Activated T-helper 2 cell treated with anti-CD3 and anti-CD28 coated beads, Interferon-gamma antibody, Interleukin-2, Interleukin-4, amounts not matched to agents 10 μg/mL and 5 μg/mL and 100 μg/mL, durations not matched to agents 14 hours and 24 hours and 36 hours (primary cell): ENCODE measurements at regions not wholly inside any gene's neighbourhood (a gene's known extent, or its start where the extent isn't known, plus 50 kb on each side); places are given as distances from the start of the nearest gene placed in this dataset.

Source experiments
- DNase-seq: peaks from one replicate; pipeline ENCODE4 v3.0.0; 2021; ENCODE audit warnings: low spot score
- H3K27ac Mint-ChIP-seq: one replicate; pipeline ENCODE4 v1.8.0; 2021; ENCODE audit warnings: mixed read lengths
- H3K27me3 Mint-ChIP-seq: one replicate; pipeline ENCODE4 v1.8.0; 2021; ENCODE audit warnings: low read depth, mixed read lengths
- H3K36me3 Mint-ChIP-seq: one replicate; pipeline ENCODE4 v1.8.0; 2021; ENCODE audit warnings: low read depth, mixed read lengths
- H3K4me1 Mint-ChIP-seq: one replicate; pipeline ENCODE4 v1.8.0; 2021; ENCODE audit warnings: low read depth, mixed read lengths
- H3K4me3 Mint-ChIP-seq: one replicate; pipeline ENCODE4 v1.8.0; 2021; ENCODE audit warnings: low read depth, mild to moderate bottlenecking, moderate library complexity, mixed read lengths
- H3K9me3 Mint-ChIP-seq: one replicate; pipeline ENCODE4 v1.8.0; 2021; ENCODE audit warnings: mixed read lengths
- intact Hi-C: fragments of 100-400 bp; cut with micrococcal nuclease; formaldehyde crosslinking; loops from one replicate; pipeline ENCODE4 v1.15.1; 2023

DNA sequence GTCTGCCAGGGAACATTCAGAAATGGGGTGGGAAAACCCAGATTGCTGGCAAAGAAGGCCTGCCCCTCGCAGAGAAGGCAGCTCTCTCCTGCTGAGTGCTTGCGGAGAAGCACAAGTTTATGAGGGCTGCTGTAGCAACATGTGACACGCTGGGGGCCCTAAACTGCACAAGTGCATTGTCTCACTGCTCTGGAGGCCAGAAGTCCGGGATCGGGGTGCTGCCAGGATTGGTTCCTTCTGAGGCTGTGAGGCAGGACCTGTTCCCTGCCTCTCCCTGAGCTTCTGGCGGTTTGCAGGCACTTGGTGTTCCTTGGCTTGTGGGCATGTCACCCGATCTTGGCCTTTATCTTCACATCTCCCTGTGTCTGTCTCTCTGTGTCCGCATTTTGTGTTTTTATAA, 75.6 kb upstream of the NEURL1B start:
- Mint-ChIP-seq H3K27me3 (no peaks in the 10 kb centered on the region), H3K9me3 (no peaks in the 10 kb centered on the region), H3K4me1 (no peaks in the 10 kb centered on the region), H3K27ac (no peak overlapping the region), H3K36me3 (no peaks in the 10 kb centered on the region), H3K4me3 (no peak overlapping the region)
- intact Hi-C loops = no loop called here
- no peak for DNase-seq

DNA sequence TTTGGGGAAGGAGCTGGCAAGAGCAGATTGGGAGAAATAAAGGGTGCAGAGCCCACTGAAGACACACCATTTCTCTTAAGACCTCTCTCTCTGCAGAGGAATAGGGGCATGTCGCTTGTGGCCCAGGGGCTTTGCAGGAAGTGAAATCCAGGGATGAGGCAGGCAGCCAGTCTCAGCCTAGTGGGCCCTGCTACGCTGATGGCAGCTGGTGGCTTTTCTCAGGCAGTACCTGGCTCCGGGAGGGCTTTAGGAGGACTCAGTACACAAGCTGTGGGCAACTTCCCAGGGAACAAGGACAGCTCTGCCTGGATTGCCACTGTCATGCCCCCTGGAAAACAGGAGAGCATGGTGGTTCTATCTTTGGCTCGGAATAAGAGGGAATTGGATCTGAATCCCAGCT, 76.2 kb upstream of the NEURL1B start:
- no peak for DNase-seq
- Mint-ChIP-seq H3K36me3 (no peaks in the 10 kb centered on the region), H3K27ac (no peak overlapping the region), H3K27me3 (no peaks in the 10 kb centered on the region), H3K4me1 (no peaks in the 10 kb centered on the region), H3K4me3 (no peak overlapping the region), H3K9me3 (no peaks in the 10 kb centered on the region)
- intact Hi-C loops = no loop called here

DNA sequence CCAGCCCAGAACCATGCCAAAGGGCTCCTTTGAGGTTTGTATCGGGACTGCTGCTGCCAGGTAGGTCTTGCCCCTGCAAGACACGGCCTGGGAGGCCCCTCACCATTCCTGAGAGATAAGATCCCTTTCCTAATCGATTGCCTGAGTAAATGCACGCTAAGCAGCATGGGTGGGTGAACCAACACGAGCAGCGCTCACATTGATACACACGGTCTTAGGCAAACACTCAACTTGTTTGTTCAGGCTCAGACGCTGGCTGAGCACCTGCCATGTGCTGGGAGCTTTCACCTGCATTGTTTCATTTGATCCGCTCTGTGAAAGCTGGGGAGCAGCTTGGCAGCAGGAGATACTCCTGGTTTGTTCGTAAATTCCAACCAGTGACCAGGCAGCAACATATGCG, 76.9 kb upstream of the NEURL1B start:
- H3K9me3 Mint-ChIP-seq = no peaks in the 10 kb centered on the region
- intact Hi-C loops = no loop called here
- no peak for DNase-seq
- H3K27me3 Mint-ChIP-seq = no peaks in the 10 kb centered on the region
- H3K27ac Mint-ChIP-seq = no peak overlapping the region
- no peak overlapping the region for H3K4me3 Mint-ChIP-seq
- H3K4me1 Mint-ChIP-seq = no peaks in the 10 kb centered on the region
- no peaks in the 10 kb centered on the region for H3K36me3 Mint-ChIP-seq

DNA sequence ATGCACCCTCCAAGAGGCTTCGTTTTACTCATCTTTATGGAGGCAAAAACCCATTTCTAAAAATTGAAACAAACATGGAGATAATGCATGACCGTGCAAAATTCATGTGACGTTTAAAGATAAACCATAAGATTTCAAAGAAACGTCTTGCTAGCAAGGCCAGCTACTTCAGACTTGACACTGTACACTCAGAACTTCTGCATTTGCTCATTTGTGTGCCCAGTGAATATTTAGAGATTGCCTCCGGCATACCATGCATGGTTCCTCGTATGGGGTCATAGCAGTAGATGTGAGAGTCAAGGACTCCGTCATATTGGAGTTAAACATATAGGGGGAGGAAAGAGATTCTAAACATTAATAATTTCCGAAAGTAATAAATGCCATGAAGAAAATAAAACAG, 78.6 kb upstream of the NEURL1B start:
- Mint-ChIP-seq H3K27ac (no peak overlapping the region), H3K9me3 (no peaks in the 10 kb centered on the region), H3K36me3 (no peaks in the 10 kb centered on the region), H3K4me1 (no peaks in the 10 kb centered on the region), H3K4me3 (no peak overlapping the region), H3K27me3 (no peaks in the 10 kb centered on the region)
- intact Hi-C loops = no loop called here
- no peak for DNase-seq

DNA sequence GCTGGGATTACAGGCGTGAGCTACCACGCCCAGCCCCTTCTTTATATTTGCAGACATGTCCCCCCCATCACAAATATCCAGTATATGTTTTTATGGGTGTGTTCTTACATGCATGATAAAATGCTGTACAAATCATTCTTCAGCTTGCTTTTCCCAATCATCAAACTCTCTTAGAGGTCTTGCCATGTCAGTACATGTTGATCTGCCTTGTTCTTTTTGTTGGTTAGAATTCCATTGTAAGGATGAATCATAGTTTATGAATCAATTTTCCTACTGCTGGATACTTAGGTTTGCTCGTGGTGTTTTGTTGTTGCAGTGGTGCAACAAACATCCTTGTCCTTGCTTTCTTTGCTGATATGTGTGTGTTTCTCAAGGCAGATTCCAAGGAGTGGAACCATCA, 79.9 kb upstream of the NEURL1B start:
- H3K4me1 Mint-ChIP-seq = no peaks in the 10 kb centered on the region
- intact Hi-C loops = no loop called here
- H3K27me3 Mint-ChIP-seq = no peaks in the 10 kb centered on the region
- H3K36me3 Mint-ChIP-seq = no peaks in the 10 kb centered on the region
- H3K4me3 Mint-ChIP-seq = no peak overlapping the region
- no peak for DNase-seq
- no peaks in the 10 kb centered on the region for H3K9me3 Mint-ChIP-seq
- no peak overlapping the region for H3K27ac Mint-ChIP-seq

DNA sequence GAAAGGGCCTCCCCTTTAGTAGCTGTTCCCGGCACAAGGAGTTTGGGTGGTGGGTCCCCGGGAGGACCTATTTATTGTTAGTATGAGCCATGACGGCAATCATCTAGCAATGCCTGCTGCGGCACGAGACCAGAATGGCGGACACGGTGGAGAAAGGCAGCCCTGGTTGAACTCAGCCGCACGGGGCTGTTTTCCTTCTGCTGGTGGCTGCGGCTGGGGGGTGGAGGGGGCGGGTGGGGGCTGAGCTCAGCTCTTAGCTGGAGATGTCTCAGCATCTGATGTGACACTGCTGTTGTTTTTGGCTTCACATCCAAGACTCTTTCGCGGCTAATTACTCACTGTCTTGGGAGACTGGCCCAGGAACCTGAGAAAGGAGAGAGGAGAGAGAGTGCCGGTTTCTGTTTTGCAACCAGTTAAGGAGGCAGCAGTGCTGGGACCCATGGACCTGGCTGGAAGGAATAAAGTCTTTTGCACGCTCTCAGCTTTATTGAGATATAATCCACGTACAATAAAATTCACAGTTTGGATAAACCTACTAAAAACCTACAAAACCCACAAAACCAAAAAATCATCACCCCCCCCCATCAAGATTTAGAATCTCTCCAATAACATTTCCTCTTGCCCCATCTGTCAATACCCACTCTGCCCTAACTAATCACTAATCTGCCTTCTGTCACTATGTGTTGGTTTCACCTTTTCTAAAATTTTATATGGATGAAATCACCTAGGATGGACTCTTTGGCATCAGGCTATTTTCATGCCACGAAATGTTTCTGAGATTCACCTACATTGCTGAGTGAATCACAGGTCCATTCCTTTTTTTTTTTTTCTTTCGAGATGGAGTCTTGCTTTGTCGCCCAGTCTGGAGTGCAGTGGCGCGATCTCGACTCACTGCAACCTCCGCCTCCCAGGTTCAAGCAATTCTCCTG, 81.8 kb upstream of the NEURL1B start:
- DNase-seq = no peak
- H3K27ac Mint-ChIP-seq = no peak overlapping the region
- no peaks in the 10 kb centered on the region for H3K4me1 Mint-ChIP-seq
- no peaks in the 10 kb centered on the region for H3K9me3 Mint-ChIP-seq
- H3K27me3 Mint-ChIP-seq = no peaks in the 10 kb centered on the region
- no peak overlapping the region for H3K4me3 Mint-ChIP-seq
- no peaks in the 10 kb centered on the region for H3K36me3 Mint-ChIP-seq
- intact Hi-C loops = no loop called here

DNA sequence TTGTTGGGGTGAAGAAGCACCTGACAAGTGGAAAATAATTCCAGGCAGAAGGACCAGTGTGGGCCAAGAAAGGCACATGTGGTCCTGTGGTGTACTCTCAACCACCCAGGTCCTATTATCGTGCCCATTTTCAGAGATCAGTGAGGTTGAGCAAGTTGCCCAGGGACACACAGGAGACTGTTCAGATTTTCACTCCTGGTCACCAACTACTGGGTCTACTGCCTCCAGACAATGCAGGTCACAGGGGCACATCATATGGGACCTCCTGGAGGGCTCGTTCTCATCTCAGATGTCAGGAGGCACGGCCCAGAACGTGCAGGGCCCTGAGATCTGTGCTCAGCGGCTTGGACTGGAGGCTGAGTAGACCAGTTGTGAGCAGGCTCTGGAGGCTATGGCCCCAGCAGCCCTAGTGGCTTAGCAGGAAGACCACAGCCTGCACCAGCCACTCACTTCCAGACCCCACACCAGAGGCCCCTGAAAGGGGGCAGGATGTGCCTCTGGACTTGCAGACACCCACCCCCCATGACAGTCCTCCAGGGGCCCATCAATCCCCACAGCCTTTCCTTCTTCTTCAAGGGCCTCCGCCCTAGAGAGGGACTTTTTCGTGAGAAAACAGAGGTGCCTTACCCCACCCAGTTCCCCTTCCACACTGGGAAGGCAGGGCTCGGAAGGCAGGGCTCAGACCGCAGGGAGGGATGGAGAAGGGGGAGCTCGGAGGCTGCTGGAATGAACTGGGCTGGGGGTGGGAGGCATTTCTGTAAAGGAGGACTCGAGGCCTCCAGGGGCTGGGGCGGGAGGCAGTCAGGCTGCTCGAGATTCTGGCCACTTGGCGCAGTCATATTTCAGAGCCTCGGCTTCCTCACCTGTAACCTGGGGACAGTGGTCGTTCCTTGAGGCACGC, 82.7 kb upstream of the NEURL1B start:
- H3K36me3 Mint-ChIP-seq = no peaks in the 10 kb centered on the region
- H3K27ac Mint-ChIP-seq = no peak overlapping the region
- H3K9me3 Mint-ChIP-seq = no peaks in the 10 kb centered on the region
- no peaks in the 10 kb centered on the region for H3K27me3 Mint-ChIP-seq
- DNase-seq = no peak
- intact Hi-C loops = no loop called here
- H3K4me3 Mint-ChIP-seq = no peak overlapping the region
- no peaks in the 10 kb centered on the region for H3K4me1 Mint-ChIP-seq

DNA sequence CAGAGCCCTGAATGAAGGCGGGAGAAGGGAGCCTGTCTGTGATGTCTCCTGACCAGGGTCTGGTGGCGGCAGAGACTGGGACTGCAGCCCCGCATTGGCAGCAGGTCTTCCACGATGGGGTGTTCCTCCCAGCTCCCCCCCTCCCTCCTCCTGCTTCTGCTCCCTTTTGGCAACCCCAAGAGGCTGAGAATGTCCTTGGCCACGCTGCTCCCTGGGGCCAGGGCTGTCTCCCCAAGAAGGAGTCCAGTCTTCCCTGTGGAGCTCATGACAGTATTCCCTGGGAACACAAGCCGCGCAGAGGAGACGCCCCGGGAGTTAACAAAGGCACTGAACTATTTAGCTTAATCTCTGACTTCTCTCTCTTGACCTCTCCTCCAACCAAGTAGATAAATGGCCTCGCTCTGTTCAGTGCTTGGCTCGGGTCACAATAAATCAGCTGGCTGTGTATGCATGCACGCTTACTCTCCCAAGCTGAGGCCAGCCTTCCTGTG, 84.0 kb upstream of the NEURL1B start:
- DNase-seq = no peak
- Mint-ChIP-seq H3K4me3 (no peak overlapping the region), H3K27me3 (no peaks in the 10 kb centered on the region), H3K27ac (no peak overlapping the region), H3K36me3 (no peaks in the 10 kb centered on the region), H3K9me3 (no peaks in the 10 kb centered on the region), H3K4me1 (no peaks in the 10 kb centered on the region)
- intact Hi-C loops = no loop called here

DNA sequence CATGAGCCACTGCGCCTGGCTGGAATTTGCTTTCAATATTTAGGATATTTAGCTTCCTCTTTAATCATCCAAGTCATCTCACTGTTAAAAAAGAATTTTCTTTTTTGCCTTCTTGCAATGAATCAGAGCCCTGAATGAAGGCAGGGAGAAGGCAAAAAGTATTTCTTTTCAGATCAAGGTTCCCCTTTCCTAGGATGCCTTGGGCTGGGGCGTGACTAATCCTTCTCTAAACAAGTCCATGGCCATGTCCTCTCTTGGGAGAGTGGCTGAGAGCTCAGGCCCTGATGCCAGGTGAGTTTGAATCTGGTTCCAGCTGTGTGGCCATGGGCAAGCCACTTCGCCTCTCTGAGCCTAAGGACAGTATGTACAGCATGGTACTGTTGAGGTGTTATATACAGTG, 84.8 kb upstream of the NEURL1B start:
- Mint-ChIP-seq H3K9me3 (no peaks in the 10 kb centered on the region), H3K4me1 (no peaks in the 10 kb centered on the region), H3K36me3 (no peaks in the 10 kb centered on the region), H3K27ac (no peak overlapping the region), H3K4me3 (no peak overlapping the region), H3K27me3 (no peaks in the 10 kb centered on the region)
- DNase-seq = no peak
- intact Hi-C loops = no loop called here

DNA sequence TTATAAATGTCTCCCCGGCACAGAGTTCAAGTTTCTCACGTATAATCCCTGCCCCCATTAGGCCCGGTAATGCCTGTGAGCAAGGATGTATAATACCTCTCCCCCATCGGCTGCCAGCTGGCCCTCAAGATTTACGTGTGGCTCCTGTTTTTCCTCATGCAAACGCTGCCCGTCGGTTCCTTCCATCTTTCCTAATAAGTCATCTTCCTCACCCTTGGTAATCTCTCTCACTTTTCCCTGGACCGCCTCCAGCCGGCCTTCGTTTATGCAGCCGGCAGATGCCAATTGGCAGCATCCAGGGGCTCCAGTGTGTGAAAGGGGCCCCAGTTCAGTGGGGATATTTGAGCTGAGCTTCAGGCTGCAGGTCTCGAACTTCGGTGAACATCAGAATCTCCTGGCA, 86.5 kb upstream of the NEURL1B start:
- H3K4me3 Mint-ChIP-seq = no peak overlapping the region
- no peaks in the 10 kb centered on the region for H3K27me3 Mint-ChIP-seq
- no peaks in the 10 kb centered on the region for H3K9me3 Mint-ChIP-seq
- H3K36me3 Mint-ChIP-seq = no peaks in the 10 kb centered on the region
- H3K4me1 Mint-ChIP-seq = no peaks in the 10 kb centered on the region
- no peak for DNase-seq
- no peak overlapping the region for H3K27ac Mint-ChIP-seq
- intact Hi-C loops = no loop called here

DNA sequence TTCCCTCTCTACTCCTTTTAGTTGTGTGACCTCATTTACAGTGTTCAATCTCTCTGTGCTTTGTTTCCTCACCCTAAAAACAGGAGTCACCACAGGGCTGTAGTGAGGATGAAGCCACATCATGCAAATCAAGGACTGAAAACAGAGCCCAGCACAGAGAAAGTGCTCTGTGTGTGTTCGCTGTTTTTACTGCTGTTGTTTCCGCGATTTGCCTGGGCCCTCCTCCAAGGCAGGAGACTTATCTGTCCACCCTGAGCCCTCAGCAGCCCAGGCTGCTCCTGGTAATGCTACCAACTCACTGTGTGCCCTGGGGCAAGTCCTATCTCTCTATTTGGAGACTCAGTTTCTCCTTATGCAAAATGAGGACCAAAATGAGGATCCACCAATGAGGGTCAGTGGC, 87.2 kb upstream of the NEURL1B start:
- intact Hi-C loops = no loop called here
- DNase-seq = no peak
- Mint-ChIP-seq H3K27me3 (no peaks in the 10 kb centered on the region), H3K4me1 (no peaks in the 10 kb centered on the region), H3K9me3 (no peaks in the 10 kb centered on the region), H3K27ac (no peak overlapping the region), H3K36me3 (no peaks in the 10 kb centered on the region), H3K4me3 (no peak overlapping the region)

DNA sequence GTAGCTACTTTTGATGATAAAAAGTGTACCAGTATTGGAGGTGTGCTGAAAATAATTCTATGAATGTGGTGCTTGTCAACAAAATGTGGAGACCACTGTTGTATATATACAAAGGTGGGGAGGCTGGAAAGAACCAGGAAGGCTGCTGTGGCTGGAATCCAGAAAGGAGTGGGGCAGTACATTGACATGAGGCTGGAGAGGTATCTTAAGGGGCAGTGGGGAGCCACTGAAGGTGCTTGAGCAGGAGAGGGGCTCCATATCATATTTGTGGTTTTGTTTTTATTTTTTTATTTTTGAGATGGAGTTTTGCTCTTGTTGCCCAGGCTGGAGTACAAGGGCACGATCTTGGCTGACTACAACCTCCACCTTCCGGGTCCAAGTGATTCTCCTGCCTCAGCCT, 87.9 kb upstream of the NEURL1B start:
- DNase-seq = no peak
- no peaks in the 10 kb centered on the region for H3K4me1 Mint-ChIP-seq
- H3K27me3 Mint-ChIP-seq = no peaks in the 10 kb centered on the region
- intact Hi-C loops = no loop called here
- H3K4me3 Mint-ChIP-seq = no peak overlapping the region
- no peaks in the 10 kb centered on the region for H3K9me3 Mint-ChIP-seq
- no peaks in the 10 kb centered on the region for H3K36me3 Mint-ChIP-seq
- no peak overlapping the region for H3K27ac Mint-ChIP-seq

DNA sequence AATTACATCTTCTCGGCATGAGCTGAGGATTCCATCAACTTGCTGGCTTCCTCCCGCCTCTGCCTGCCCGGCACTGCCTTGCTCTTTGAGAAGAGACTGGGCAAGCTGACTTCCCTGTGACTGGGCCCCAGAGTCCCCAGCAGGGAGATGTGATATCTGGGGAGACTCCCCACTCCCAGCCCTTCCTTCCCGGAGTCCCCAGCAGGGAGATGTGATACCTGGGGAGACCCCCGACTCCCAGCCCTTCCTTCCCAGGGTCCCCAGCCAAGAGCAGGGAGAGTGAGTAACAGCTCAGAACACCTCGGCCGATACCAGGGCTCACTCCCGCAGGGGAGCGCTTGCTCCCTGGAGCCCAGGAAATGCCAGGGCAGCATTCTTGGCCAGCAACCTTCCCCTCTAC, 90.1 kb upstream of the NEURL1B start:
- H3K36me3 Mint-ChIP-seq = no peaks in the 10 kb centered on the region
- H3K27ac Mint-ChIP-seq = no peak overlapping the region
- no peak for DNase-seq
- H3K27me3 Mint-ChIP-seq = no peaks in the 10 kb centered on the region
- no peak overlapping the region for H3K4me3 Mint-ChIP-seq
- intact Hi-C loops = no loop called here
- H3K9me3 Mint-ChIP-seq = no peaks in the 10 kb centered on the region
- no peaks in the 10 kb centered on the region for H3K4me1 Mint-ChIP-seq
